UCSD-AML1 (cell line): ENCODE measurements at regions not wholly inside any gene's neighbourhood (a gene's known extent, or its start where the extent isn't known, plus 50 kb on each side); places are given as distances from the start of the nearest gene placed in this dataset.

Source experiments
- DNase-seq: peaks from one replicate; lab custom pipeline; 2025; ENCODE audit not compliant: unreplicated experiment; lab: John Stamatoyannopoulos, UW

GRCh38 chr11:119496997-119497396 is 74.0 kb upstream of the THY1 start:
- no peak for DNase-seq

DNA sequence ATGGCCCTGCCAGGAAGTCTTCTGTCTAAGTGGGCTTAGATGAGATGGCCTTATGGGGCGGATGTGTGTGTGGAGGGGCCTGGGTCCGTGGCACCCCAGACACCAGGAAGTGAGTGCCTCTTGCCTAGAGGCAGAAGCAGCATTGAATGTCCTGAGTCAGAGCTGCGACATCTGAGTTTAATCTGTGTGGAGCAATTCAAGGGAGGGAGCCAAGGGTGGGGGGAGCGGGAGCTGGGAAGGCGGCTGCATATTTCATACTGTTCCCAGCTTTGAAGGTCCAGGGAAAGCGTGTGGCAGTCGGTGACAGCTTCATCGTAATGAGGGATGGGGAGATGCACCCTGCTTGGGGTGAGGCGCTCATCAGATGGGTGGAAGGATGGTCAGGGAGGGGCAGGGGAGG is 73.5 kb upstream of the THY1 start:
- no peak for DNase-seq

GRCh38 chr11:119493712-119494111 is 70.7 kb upstream of the THY1 start:
- peak; percentile 21 for DNase-seq

DNA sequence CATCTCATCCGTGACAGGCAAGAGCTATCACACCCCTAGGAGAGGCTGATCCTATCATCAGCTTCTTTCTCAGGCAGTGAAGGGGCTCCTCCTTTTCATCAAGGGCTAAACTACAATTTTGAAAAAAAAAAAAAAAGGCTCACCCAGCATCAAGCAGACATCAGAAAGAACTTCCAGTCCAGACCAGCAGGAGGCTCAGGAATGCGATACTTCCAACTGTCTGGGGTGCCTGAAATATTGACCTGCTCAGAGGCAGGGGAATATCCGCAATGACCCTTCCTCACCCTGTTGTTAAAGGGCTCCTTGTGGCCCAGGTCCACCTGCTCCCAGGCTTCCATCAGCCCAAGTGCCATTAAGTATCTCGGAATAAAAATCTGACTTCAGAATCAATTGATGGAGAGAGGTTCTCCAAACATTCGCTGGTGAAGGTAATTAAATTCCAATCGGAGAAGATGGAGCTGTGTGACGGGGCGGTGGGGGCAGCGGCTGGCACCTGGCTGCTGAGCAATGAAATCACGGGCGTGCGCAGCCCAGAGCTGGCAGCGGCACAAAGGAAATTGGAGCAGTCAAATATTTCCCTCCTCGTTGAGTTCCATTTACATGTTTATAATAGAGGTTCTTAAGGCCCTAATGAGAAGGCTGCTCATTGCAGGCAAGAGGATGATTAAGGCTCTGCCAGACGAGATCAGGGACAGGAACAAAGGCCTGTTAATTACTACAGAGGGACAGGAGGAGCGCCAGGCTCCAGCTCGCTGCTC is 69.0 kb upstream of the THY1 start:
- DNase-seq, result no peak

- DNase-seq, result no peak
Observed at GRCh38 chr11:119490253-119491006, 67.5 kb upstream of the THY1 start.

DNA sequence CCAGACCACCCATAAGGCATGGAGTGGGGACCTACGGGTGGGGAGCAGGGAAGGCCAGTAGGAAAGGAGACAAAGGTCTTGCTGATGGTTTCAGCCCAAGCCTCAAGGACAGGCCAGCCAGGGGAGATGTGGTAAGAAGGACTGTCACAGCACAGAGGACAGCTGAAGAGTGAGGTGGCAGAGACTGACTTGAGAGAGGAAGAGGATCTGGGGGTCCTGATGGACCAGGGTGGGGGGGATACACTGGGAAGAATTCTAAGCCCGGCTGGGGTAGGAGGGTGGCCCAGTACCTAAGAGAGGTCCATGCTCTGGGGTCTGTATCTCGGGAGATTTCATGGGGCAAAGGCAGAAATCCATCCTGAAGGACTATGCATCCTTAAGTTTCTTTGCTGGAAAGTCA is 66.1 kb upstream of the THY1 start:
- no peak for DNase-seq

DNA sequence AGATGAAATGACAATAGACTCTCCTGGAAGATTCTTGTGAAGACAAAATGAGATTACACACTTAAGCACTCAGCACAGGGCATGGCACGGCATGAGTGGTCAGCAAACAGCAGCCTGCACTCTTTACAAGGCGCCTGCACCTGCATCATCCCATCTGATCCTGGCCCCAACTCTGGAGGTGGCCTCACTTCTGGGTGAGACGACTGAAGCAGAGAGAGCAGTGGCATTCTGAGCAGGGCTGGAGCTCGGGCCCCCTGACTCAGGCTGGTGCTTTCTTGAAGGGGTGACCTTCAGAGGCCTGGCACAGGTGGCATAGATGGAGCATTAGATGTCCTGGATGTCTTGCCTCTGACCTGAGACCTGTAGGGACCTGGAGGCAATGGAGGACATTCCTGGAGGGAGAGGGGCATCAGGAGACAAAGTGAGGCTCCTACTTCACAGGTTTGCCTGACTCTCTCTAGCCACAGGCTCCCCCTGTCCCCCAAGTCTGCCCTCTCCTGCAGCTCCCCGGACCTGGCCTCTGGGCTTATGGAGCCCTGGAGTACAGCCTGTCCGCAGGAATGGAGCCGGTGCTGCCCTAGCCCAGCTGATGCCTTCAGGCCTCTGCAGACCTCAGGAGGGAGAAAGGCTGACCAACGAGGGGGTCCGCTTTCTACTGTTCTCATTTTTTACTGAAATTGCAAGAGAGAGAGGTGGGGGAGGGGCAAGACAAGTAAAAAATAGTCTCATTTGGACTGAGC is 65.5 kb upstream of the THY1 start:
- no peak for DNase-seq

- no peak for DNase-seq
Observed at GRCh38 chr11:119486691-119487259, 63.8 kb upstream of the THY1 start.

GRCh38 chr11:119486016-119486415 is 63.0 kb upstream of the THY1 start:
- no peak for DNase-seq

DNA sequence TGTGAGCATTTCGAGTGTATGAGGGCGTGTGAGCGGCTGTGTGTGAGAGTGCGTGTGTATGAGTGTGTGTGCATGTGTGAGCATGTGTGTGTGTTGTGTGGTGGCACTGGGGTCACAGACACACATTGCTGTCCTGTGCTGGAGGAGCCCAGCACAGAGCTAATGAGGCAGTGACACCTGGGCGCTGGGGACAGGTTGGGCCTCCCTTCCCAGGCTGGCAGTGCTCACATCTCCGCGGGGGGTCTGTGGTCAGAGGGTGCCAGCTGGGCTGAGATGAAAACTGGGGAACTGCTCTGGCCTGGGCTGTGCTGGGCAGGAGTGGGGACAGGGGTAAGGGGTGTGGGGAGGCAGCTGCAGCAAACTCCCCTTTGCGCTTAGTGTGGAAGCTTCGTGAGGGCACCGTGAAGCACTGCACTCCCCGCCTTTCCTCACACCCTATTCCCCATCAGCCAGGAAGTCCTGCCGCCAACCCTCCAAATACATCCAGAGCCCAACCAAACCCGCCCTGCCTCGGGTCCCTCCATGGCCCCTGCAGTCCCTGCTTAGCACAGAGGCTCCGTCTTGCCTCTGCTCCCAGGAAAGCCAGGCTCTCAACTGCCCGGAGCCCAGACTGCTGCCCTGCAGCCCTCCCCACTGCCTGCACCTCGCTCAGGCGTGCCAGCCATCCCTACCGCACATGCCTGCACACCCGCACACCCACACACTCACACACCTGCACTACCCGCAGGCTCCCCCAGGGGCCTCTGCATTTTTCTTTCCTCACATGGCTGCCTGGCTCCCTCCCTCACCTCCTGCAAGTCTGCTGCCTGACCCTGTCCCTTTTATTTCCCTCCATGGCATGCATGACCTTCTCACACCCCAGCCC is 62.0 kb upstream of the THY1 start:
- no peak for DNase-seq

DNA sequence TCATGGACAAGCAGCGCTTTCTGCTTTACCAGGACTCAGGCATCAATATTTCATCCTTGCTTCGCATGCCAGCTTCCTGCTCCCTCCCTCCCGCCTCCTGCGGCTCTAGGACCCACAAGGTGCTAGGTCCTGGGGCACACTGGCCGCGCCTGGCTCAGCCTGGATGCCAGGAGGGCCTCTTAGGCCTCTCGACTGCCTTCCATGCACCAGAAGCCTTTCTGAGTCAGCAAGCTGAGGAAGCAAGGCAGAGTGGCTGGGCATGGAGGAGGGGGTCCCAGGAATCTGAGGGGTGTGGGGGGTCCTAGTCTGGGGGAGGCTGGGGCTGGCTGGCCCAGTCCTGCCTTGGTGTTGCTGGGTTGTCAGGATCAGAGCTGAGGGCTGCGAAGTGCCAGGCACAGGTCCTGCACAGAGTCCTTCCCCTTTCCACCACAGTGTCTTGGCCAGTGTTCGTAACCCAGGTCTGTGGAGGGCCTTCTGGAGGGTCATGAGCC is 61.0 kb upstream of the THY1 start:
- no peak for DNase-seq

GRCh38 chr11:119483341-119483880 is 60.4 kb upstream of the THY1 start:
- no peak for DNase-seq

GRCh38 chr11:119482521-119483011 is 59.6 kb upstream of the THY1 start:
- no peak for DNase-seq

DNA sequence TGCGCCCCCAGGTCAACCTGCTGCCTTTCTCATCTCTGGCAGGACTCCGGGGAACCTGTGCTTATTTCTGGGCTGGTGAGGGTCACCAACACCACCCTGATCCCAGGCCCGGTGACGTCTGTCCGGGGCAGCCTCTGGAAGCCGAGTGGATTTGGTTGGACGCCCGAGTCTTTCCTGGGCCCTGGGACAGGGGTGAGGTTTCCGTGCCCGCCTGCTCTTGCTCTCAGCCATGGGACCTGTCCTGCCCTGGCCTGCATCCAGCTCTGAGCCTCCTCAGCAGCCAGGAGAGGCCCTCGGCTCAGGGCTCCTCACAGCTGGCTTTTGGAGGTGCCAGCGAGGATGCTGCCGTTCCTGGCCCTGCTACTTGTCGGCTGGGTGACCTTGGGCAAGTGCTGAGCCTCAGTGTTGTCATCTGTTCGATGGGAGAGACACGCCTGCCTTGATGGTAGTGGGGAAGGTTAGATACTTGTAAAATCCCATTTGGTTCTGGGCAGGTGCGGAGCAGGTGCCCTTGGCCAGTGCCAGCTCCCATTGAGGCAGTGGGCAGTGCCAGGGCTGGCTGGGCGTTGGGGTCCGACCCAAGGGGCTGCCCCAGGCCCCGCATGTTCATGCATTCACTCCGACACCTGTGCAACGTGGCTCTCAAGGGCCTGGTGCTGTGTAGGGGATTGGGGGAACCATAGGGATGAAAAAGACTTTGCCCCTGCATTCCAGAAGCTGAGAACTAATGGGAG is 58.9 kb upstream of the THY1 start:
- no peak for DNase-seq

- DNase-seq, result peak; percentile 69
Observed at GRCh38 chr11:119481021-119481666, 58.2 kb upstream of the THY1 start.

GRCh38 chr11:119480380-119481020 is 57.5 kb upstream of the THY1 start:
- DNase-seq, result no peak

DNA sequence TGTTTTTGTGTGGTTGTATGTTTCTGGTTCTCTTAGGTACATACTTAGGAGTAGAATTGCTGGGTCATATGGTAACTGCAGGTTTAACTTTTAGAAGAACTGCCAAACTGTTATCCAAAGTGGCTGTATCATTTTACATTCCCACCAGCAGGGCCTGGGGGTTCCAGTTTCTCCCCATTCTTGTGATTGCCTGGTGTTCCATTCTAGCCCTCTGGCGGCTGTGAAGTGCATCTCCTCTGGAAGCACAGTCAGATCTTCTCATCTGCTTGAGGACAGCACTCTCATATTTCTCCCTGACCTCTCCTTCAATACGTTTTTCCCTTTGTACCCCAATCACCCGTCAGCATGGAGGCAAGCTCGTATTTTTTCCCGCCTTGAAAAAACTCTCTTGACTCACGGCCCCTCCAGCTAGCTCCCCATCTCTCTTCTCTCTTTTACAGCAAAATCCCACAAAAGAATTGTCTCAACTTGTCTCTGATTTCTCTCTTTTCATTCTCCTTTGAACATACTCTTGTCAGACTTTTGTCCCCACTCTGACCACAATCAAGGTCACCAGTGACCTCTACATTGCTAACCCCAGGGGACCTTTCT is 56.8 kb upstream of the THY1 start:
- no peak for DNase-seq

DNA sequence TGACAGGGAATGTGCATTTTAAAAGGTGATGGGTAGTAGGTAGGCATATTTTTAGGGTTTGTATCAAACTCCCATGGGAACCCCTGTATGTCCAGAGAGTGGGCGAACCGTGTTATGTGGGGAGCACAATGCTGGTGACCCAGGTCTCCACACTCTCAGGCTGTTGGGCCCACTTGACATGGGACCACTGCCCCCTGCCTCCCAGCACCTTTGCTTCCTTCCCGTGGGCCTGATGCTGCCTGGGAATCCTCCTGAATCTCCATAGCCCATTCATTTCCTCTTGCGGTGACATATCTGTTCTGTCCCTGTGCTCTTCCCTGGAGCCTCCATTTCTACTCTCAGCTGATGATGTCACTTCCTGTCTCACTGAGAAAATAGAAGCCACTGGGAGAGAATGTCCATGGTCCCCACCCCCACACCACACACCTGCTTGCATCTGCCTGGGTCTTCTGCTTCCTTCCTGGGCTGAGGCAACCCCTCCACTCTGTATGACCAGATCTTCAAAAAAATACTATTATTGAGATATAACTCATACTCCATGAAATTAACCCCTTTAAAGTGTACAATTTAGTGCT is 55.8 kb upstream of the THY1 start:
- no peak for DNase-seq
